GM18507 (cell line): ENCODE measurements at regions not wholly inside any gene's neighbourhood (a gene's known extent, or its start where the extent isn't known, plus 50 kb on each side); places are given as distances from the start of the nearest gene placed in this dataset.

Experiments
- DNase-seq: peaks from one replicate; pipeline ENCODE4 v3.0.0; 2011; ENCODE audit warnings: low read depth; ENCODE audit not compliant: insufficient read length; ENCODE audit errors: extremely low spot score
- FAIRE-seq: peaks from 2 replicates; lab custom pipeline; 2011; peaks lifted over from hg19 to GRCh38; lab: Jason Lieb, UNC

- FAIRE-seq (no peak), DNase-seq (no peak)
These were observed 303.7 kb downstream of the WDR11 start for GRCh38 chr10:121154846-121155245.

- DNase-seq (no peak), FAIRE-seq (no peak)
These were observed 304.7 kb downstream of the WDR11 start for GRCh38 chr10:121155742-121156474.

- no peak for FAIRE-seq
- no peak for DNase-seq
These were observed 306.8 kb downstream of the WDR11 start for GRCh38 chr10:121157998-121158397.

GRCh38 chr10:121158988-121159579, 307.9 kb downstream of the WDR11 start:
- DNase-seq (no peak), FAIRE-seq (no peak)

- FAIRE-seq (no peak), DNase-seq (no peak)
These were observed 308.5 kb downstream of the WDR11 start for GRCh38 chr10:121159670-121160069.

GRCh38 chr10:121165276-121165675, 314.1 kb downstream of the WDR11 start:
- DNase-seq (no peak), FAIRE-seq (no peak)

- DNase-seq = no peak
- FAIRE-seq = no peak
These were observed 316.5 kb downstream of the WDR11 start for GRCh38 chr10:121167534-121168243.

- no peak for FAIRE-seq
- no peak for DNase-seq
These were observed 317.5 kb downstream of the WDR11 start for GRCh38 chr10:121168545-121169216.

GRCh38 chr10:121169406-121169805, 318.2 kb downstream of the WDR11 start:
- FAIRE-seq = no peak
- DNase-seq = no peak

- FAIRE-seq (no peak), DNase-seq (no peak)
These were observed 320.9 kb downstream of the WDR11 start for GRCh38 chr10:121171825-121172787.

- DNase-seq = no peak
- FAIRE-seq = no peak
These were observed 327.8 kb downstream of the WDR11 start for GRCh38 chr10:121179006-121179405.

GRCh38 chr10:121182219-121182618, 331.1 kb downstream of the WDR11 start:
- no peak for DNase-seq
- no peak for FAIRE-seq

- FAIRE-seq (no peak), DNase-seq (no peak)
These were observed 332.1 kb downstream of the WDR11 start for GRCh38 chr10:121183236-121183635.

GRCh38 chr10:121183707-121184106, 332.5 kb downstream of the WDR11 start:
- no peak for FAIRE-seq
- no peak for DNase-seq

- FAIRE-seq (no peak), DNase-seq (no peak)
These were observed 334.8 kb downstream of the WDR11 start for GRCh38 chr10:121185816-121186455.

GRCh38 chr10:121187391-121187790, 336.2 kb downstream of the WDR11 start:
- no peak for FAIRE-seq
- DNase-seq = no peak

GRCh38 chr10:121188005-121188404, 336.8 kb downstream of the WDR11 start:
- no peak for DNase-seq

GRCh38 chr10:121189066-121189465, 337.9 kb downstream of the WDR11 start:
- DNase-seq (no peak), FAIRE-seq (no peak)

More at GRCh38 chr10:121188005-121188404, 336.8 kb downstream of the WDR11 start:
- FAIRE-seq = no peak
